NCI-H187 (cell line): ENCODE measurements at regions not wholly inside any gene's neighbourhood (a gene's known extent, or its start where the extent isn't known, plus 50 kb on each side); places are given as distances from the start of the nearest gene placed in this dataset.

Experiments
- DNase-seq, 2 experiments: peaks; one replicate each; lab custom pipeline; 2025; lab: John Stamatoyannopoulos, UW

GRCh38 chr4:181676546-181676945 is 566.7 kb upstream of the TENM3 start:
- no peak for DNase-seq

GRCh38 chr4:181677201-181677600 is 566.0 kb upstream of the TENM3 start:
- no peak for DNase-seq

- DNase-seq, result no peak
Observed at GRCh38 chr4:181677621-181678020, 565.6 kb upstream of the TENM3 start.

- no peak for DNase-seq
Observed at GRCh38 chr4:181679754-181680153, 563.4 kb upstream of the TENM3 start.

DNA sequence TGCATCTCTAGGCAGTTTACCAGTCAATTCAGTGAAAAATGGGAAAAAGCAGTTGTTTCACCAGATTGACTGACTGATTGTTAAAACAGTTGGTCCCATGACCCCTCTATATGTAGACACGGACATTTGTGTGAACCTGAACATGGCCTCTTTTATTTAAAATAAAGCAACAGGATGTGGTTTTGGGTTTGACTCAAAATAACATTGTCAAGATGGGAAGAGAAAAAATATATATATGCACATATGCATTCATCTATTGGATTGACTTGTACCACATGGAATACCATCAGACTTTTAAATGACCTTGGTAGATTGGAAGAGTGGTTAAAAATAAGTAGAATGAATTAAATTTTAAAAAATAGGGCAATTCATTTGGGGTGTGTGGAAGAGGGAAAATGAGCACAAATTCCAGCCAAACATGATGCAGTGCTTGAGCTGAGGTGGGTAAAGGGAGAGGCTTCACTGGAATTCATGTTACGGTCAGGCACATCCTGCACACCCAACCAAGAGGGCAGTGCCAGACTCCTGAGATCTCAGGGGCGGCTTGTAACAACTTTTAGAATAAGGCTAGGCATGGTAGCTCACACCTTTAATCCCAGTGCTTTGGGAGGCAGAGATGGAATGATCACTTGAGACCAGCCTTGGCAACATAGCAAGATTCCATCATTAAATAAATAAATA is 560.7 kb upstream of the TENM3 start:
- DNase-seq, result no peak

DNA sequence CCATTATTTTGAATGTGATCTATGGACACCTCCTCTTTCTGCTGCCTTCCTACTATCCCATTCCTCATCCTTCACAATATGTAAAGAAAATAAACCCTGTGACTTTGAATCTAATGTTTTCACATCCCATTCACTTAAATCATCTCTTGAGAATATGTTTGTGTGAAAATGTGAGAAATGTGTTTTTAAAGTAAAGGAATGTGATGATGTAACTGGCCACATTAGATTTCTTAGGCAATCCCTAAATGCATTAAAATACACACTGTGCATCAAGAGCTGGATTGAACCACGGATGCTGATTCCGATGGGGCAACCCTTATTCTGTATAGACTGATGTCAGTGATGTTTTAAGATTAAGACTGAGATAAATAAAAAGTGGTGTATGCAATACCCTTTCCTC is 558.9 kb upstream of the TENM3 start:
- DNase-seq, result no peak

- no peak for DNase-seq
Observed at GRCh38 chr4:181685461-181685860, 557.7 kb upstream of the TENM3 start.

- DNase-seq, result no peak
Observed at GRCh38 chr4:181685911-181686310, 557.3 kb upstream of the TENM3 start.

DNA sequence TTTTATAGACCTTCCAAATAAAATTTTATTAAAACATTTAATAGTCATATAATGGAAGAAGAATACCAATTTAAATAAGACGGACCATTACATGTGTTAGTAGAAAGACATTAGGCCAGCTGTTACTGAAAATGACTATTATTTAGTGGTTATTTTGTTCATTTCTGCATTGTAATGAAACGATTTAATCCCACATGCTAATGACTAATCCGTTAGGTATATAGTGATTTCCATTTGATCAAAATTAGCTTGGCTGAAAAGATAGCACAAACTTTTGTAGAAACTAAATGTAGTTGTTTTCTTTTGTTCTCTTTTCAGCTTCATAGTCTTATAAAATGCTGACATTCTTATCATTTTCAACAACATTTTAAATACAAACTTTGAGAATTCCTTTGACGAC is 556.1 kb upstream of the TENM3 start:
- no peak for DNase-seq

DNA sequence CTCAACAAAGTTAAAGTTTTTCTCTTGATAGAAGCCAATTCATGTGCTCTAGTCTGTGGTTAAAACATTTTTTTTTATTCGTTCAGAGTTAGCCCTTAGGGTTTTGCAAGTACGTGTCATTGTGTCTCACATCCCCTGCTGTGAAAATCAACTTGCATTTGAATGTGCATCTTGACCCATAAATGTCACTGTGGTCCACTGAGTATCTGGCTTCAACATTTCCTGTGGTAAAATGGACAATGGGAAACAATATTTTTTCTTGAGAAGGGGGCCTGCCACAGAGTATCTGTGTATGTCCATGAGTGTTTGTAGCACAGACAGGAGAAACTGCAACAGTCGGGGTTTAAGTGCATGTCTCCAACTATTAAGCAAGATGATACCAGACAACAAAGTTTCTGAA is 554.8 kb upstream of the TENM3 start:
- no peak for DNase-seq

- DNase-seq, result no peak
Observed at GRCh38 chr4:181688872-181689271, 554.3 kb upstream of the TENM3 start.

GRCh38 chr4:181690498-181690897 is 552.7 kb upstream of the TENM3 start:
- DNase-seq, result no peak

GRCh38 chr4:181692965-181693364 is 550.2 kb upstream of the TENM3 start:
- DNase-seq, result no peak

DNA sequence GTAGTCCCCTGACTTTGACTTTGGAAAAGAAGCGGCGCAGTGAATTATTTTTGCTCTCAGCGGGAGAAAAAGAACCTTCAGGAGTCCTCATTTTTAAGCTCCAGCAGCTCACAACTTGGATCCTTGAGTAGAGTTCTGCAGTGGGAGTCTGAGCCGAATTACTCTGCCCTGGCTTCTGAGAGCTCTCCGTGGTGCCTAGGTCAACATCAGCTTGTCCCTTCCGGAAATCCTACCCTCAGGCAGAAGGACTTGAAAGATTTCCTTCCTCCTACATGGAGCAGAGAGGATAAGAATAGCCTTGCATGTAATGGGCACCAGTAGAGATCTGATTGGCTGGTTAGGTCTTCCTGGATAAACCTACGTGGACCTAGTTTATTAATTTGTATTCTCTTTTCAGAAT is 549.7 kb upstream of the TENM3 start:
- no peak for DNase-seq

DNA sequence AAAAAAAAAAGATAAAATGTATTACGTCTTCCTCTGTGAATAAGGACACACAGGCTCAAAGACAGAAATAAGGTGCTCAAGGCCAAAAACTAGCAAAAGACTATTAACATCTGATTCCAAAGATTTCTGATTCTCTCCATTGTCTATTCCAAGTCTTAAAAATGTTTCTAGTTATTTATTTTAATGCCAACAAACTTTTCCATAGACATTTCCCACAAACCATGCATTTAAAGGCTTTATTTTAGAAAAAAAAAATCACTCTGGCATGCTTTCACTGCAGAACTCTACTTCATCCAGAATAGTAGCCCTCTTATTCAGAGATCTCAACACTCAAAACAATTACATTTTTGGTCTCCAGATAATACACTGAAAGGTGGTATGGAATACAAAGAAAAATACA is 545.0 kb upstream of the TENM3 start:
- DNase-seq, result no peak

DNA sequence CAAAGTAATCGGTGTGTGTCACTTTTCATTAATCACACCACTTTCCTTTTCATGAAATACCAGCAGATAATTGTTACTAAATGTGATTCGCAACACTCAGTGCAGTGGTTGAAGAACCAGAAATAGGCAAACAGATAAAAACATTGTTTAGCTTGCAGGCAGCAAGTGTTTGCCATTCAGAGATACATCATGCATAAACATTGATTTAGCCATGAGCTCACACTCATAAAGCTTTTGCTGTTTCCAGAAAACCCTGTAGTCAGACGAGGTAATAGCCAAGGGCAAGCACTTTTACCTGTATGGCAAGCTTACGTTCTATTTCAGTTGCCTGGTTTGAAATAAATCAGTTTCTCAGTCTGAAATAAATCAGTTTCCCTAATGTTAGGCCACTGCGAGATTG is 542.0 kb upstream of the TENM3 start:
- DNase-seq, result no peak

DNA sequence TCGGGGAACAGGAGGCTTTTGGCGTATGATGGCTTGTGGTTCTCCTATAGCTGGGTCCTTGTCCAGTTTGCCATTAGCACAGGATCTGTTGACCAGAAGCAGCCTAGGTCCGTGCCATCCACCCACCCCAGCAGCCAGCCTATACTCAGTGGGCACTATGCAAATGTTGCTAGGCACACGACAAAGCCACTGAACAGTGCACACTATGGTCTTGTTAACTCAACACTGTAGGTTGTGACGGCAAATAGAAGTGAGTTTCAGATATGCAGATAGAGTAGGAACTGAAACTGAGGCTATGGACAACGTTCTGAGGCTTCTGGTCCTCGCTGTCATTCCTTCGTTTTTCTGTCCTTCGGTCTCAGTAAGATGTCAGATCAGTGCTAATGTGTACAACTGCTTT is 541.3 kb upstream of the TENM3 start:
- DNase-seq, result no peak

DNA sequence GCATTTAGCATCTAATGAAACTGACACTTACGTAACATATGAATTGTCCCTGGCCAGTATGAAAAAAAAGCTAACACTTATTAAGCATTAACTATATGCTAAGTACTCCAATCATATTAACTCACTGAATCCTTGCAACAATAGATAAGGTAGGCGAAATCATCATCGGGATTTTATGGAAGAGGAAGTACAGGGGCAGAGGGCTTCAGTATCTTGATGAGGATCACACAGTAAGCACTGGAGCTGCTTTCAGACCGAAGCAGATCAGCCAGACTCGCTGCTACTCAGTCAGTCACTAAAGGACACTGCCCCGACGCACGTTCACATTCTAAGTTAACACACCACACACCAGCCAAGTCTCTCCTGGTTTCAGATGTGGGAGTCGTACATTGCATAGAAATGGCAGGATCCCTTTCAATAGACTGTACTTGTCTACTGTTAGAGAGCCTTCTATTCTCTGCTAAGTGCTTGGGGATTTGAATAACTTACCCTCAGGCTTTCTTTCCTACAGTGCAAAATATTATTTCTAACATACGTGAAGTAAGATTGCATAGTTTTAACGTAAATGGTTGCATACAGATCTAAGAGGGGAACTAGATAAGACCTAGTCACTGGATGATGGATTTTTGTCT is 540.2 kb upstream of the TENM3 start:
- no peak for DNase-seq

GRCh38 chr4:181710143-181710542 is 533.1 kb upstream of the TENM3 start:
- no peak for DNase-seq

DNA sequence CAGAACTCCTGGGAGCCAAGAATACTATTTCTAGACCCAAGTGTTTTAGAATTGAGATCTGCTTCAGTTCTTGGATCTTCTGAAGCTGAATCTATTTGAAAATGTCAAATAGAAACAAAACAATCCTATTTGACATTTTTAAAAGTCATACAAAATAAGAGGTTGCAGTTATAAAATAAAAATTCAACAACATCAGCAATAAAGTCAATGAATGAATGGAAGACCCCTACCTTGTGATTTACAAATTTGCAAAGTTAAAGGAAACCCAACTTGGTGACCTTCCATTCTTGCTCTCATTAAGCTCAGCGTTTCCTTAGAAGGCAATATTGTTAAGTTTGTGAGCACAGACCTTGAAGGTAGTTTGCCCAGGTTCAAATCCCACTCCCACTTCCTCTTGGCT is 531.8 kb upstream of the TENM3 start:
- DNase-seq, result no peak

GRCh38 chr4:181728305-181728966 is 514.8 kb upstream of the TENM3 start:
- no peak for DNase-seq

DNA sequence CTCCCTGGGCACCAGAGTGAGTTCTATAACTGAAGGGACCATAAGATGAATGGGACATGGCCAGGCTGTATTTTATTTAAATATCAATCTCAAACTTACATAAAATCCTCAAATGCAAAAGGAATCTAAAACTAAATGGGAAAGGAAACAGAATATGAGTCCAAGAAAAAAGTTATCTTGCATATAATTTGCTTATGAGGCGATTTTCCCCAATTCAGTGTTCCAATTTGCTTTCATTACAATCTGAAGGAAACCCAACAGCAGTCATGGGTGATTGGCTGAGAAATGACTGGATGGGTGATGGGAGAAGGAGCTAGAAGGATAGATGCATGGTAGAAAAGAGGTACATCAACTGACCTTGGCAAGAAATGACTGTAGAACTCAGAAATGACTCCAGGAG is 511.3 kb upstream of the TENM3 start:
- no peak for DNase-seq

- DNase-seq, result no peak
Observed at GRCh38 chr4:181737744-181738143, 505.5 kb upstream of the TENM3 start.

DNA sequence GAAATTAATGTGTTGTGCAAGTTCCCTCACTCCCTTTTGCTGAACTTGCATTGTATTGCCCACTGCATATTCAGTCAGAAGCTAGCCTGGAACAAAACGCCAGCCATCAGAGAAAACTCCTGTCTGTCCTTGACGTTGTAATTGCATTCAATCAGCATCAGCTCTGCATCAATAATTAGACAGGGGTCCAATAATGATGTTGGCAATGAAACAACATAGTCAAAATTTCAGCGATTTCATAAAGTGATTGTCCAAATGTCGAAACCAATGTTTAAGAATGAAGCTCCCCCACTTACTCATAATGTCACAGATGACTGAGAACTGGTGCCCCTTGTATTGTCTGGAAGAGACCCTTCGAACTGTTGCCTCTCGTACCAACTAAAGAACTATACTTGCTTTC is 504.2 kb upstream of the TENM3 start:
- no peak for DNase-seq
